Smooth muscle cell (in vitro differentiated cells): ENCODE measurements at regions not wholly inside any gene's neighbourhood (a gene's known extent, or its start where the extent isn't known, plus 50 kb on each side); places are given as distances from the start of the nearest gene placed in this dataset.
"Not testable (repeated sequence)": the region's sequence is repeated elsewhere in the genome, so short reads cannot be mapped to it uniquely, and the experiment has no call there.

Source experiments
- DNase-seq: peaks from one replicate; lab custom pipeline; 2025; ENCODE audit not compliant: unreplicated experiment; lab: John Stamatoyannopoulos, UW
- H2AFZ ChIP-seq: fragments of 200-600 bp; sonication (generic); 2 replicates; pipeline ENCODE4 v1.6.0; 2016; ENCODE audit warnings: antibody characterized with exemption, low read depth, mild to moderate bottlenecking
- H3F3A ChIP-seq: fragments of 200-600 bp; sonication (generic); 2 replicates; pipeline ENCODE4 v1.6.0; 2017; ENCODE audit warnings: antibody characterized with exemption, low read depth
- H3K27ac ChIP-seq: fragments of 200-600 bp; sonication (generic); 2 replicates; pipeline ENCODE4 v1.5.1; 2016; ENCODE audit warnings: low read depth, mild to moderate bottlenecking
- H3K27me3 ChIP-seq: fragments of 200-600 bp; sonication (generic); 2 replicates; pipeline ENCODE4 v1.6.1; 2016; ENCODE audit warnings: low read depth, mild to moderate bottlenecking
- H3K36me3 ChIP-seq: fragments of 200-600 bp; sonication (generic); 2 replicates; pipeline ENCODE4 v1.5.1; 2016; ENCODE audit warnings: low read depth
- H3K4me1 ChIP-seq: fragments of 200-600 bp; sonication (generic); 2 replicates; pipeline ENCODE4 v1.5.1; 2016; ENCODE audit warnings: low read depth
- H3K4me2 ChIP-seq: fragments of 200-600 bp; sonication (generic); 2 replicates; pipeline ENCODE4 v1.6.0; 2016; ENCODE audit warnings: mild to moderate bottlenecking
- H3K4me3 ChIP-seq: fragments of 200-600 bp; sonication (generic); 2 replicates; pipeline ENCODE4 v1.5.1; 2016; ENCODE audit warnings: mild to moderate bottlenecking
- H3K79me2 ChIP-seq: fragments of 200-600 bp; sonication (generic); 2 replicates; pipeline ENCODE4 v1.6.0; 2016; ENCODE audit warnings: low read depth, mild to moderate bottlenecking
- H3K9ac ChIP-seq: fragments of 200-600 bp; sonication (generic); 2 replicates; pipeline ENCODE4 v1.6.0; 2016; ENCODE audit warnings: low read depth
- H3K9me3 ChIP-seq: fragments of 200-600 bp; sonication (generic); replicated peaks from 2 replicates; pipeline ENCODE4 v1.5.1; 2016; ENCODE audit warnings: low read depth
- H4K20me1 ChIP-seq: fragments of 200-600 bp; sonication (generic); 2 replicates; pipeline ENCODE4 v1.6.0; 2016; ENCODE audit warnings: low read depth
- CTCF ChIP-seq: fragments of 200-600 bp; sonication (generic); IDR thresholded peaks from 2 replicates; pipeline ENCODE4 v1.5.1; 2017; ENCODE audit warnings: borderline replicate concordance, mild to moderate bottlenecking, antibody characterized with exemption; ENCODE audit not compliant: insufficient read depth, poor library complexity, severe bottlenecking
- WGBS: methylation state at CpG from one replicate; pipeline ENCODE4 v1.1.7; 2016; ENCODE audit warnings: low lambda C conversion rate; 5-methylcytosine and 5-hydroxymethylcytosine counted together

GRCh38 chr2:16053437-16054257 lies 113.3 kb downstream of the MYCN start:
- TF ChIP-seq CTCF = no peak
- Histone ChIP-seq H3K36me3 (no peaks in the 10 kb centered on the region), H3K4me3 (no peak overlapping the region), H3K27me3 (no peaks in the 10 kb centered on the region), H3F3A (no peaks in the 10 kb centered on the region), H3K79me2 (no peaks in the 10 kb centered on the region), H4K20me1 (no peaks in the 10 kb centered on the region), H3K9ac (no peak overlapping the region), H3K4me1 (peaks cover 4% of the 10 kb centered on the region), H3K9me3 (no peaks in the 10 kb centered on the region), H3K4me2 (no peak overlapping the region), H3K27ac (no peak overlapping the region), H2AFZ (no peak overlapping the region)
- no peak for DNase-seq
- 90% methylated on average over 7 of the region's 7 CpGs for WGBS

GRCh38 chr2:16052571-16053052 lies 112.3 kb downstream of the MYCN start:
- not testable (repeated sequence) for H3K4me1 ChIP-seq, H3K4me3 ChIP-seq, H3K27me3 ChIP-seq, H3K9ac ChIP-seq, H3K79me2 ChIP-seq, H3K27ac ChIP-seq, H3K4me2 ChIP-seq, H2AFZ ChIP-seq, DNase-seq, H4K20me1 ChIP-seq, H3K36me3 ChIP-seq, H3K9me3 ChIP-seq, H3F3A ChIP-seq
- 96% methylated on average over 6 of the region's 6 CpGs for WGBS

GRCh38 chr2:16051841-16052564 lies 111.7 kb downstream of the MYCN start:
- Histone ChIP-seq H4K20me1 (no peaks in the 10 kb centered on the region), H3K79me2 (no peaks in the 10 kb centered on the region), H3K27me3 (no peaks in the 10 kb centered on the region), H3K4me3 (no peak overlapping the region), H3K9me3 (no peaks in the 10 kb centered on the region), H3F3A (no peaks in the 10 kb centered on the region), H3K27ac (peak overlapping the region; percentile 77), H3K36me3 (no peaks in the 10 kb centered on the region), H3K9ac (no peak overlapping the region), H3K4me2 (no peak overlapping the region), H2AFZ (no peak overlapping the region), H3K4me1 (peaks cover 4% of the 10 kb centered on the region)
- no peak for TF ChIP-seq CTCF
- WGBS = 98% methylated on average over 6 of the region's 6 CpGs
- no peak for DNase-seq

GRCh38 chr2:16050908-16051489 lies 110.6 kb downstream of the MYCN start:
- peak; percentile 3 for DNase-seq
- WGBS = 19% methylated on average over 11 of the region's 11 CpGs
- H4K20me1 ChIP-seq = no peaks in the 10 kb centered on the region

More at GRCh38 chr2:16050908-16051489, 110.6 kb downstream of the MYCN start:
- Histone ChIP-seq H3F3A (no peaks in the 10 kb centered on the region), H3K9me3 (no peaks in the 10 kb centered on the region), H3K36me3 (no peaks in the 10 kb centered on the region), H3K4me1 (peaks cover 4% of the 10 kb centered on the region), H3K4me3 (no peak overlapping the region), H3K27me3 (no peaks in the 10 kb centered on the region), H2AFZ (peak overlapping the region; percentile 24), H3K4me2 (peak overlapping the region; percentile 56), H3K79me2 (no peaks in the 10 kb centered on the region), H3K27ac (peak overlapping the region; percentile 77), H3K9ac (peak overlapping the region; percentile 37)
- no peak for TF ChIP-seq CTCF
